ENCODE measurements at regions not wholly inside any gene's neighbourhood (a gene's known extent, or its start where the extent isn't known, plus 50 kb on each side); places are given as distances from the start of the nearest gene placed in this dataset.

DNA sequence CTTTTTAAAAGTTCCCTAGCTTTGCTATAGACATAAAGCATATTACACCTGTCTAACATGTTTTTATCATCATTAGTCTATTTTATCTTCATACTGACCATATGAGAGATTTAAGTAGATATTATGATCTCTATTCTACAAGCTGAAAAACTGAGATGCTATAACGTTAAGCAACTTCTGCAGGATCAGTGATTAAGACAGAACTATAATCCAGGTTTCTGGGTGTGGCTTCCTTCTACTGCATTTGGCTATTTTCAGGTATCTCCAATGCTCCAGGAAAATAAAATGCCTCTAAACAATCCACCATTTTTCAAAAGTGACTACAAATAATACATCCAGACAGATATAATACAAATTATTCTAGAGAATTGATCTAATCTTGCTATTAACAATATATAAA lies 53.4 kb downstream of the RGS2 start:
- Histone ChIP-seq H3K9ac (ENCODE audit: insufficient read length) (no peak overlapping the region), H3K4me3 (no peak overlapping the region), H3K27ac (no peak overlapping the region), H3K36me3 (ENCODE audit: insufficient read depth, low read length) (no peaks in the 10 kb centered on the region), H3K9me3 (ENCODE audit: low read depth, low read length) (no peaks in the 10 kb centered on the region)
- TF ChIP-seq FOXP2 (optimal IDR thresholded peaks at IDR 0.05; ENCODE audit: control extremely low read depth, extremely low read length, insufficient read depth) (no peak), EZH2 (IDR thresholded peaks at IDR 0.05) (no peak), POLR2AphosphoS5 (IDR thresholded peaks at IDR 0.05; ENCODE audit: borderline replicate concordance, low read depth, low read length) (no peak)
- no peak for DNase-seq (ENCODE audit: low read depth, low spot score)

DNA sequence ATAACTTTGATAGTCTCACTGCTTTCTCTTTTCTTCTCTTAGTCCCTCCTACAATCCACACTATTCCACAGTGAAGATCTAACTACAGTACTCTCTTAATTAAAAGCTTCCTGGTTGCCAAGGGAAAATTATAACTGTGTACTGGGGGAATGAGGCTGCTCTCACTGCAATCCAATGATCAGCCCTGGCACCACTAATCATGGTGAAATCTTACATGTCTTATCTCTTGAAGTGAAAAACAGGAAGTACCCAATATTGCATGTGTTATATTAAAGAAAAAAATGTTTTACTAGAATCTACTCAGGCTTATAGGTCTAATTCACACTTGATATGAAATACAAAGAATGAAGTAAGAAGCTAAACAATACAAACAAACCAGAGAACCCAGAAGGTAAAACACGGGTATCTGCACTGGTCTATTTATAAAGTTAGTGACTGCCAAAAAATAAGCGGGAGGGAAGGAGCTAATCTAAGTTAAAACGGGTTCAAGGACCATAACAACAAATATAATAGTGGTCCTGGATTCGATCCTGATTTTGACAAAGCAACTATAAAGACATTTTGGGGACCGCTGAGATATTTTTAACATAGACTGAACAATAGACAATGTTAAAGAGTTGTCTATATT lies 57.5 kb downstream of the RGS2 start:
- Histone ChIP-seq H3K27ac (no peak overlapping the region), H3K4me3 (no peak overlapping the region), H3K9me3 (ENCODE audit: low read depth, low read length) (no peaks in the 10 kb centered on the region), H3K9ac (ENCODE audit: insufficient read length) (no peak overlapping the region), H3K36me3 (ENCODE audit: insufficient read depth, low read length) (no peaks in the 10 kb centered on the region)
- TF ChIP-seq FOXP2 (optimal IDR thresholded peaks at IDR 0.05; ENCODE audit: control extremely low read depth, extremely low read length, insufficient read depth) (no peak), POLR2AphosphoS5 (IDR thresholded peaks at IDR 0.05; ENCODE audit: borderline replicate concordance, low read depth, low read length) (no peak), EZH2 (IDR thresholded peaks at IDR 0.05) (no peak)
- no peak for DNase-seq (ENCODE audit: low read depth, low spot score)

DNA sequence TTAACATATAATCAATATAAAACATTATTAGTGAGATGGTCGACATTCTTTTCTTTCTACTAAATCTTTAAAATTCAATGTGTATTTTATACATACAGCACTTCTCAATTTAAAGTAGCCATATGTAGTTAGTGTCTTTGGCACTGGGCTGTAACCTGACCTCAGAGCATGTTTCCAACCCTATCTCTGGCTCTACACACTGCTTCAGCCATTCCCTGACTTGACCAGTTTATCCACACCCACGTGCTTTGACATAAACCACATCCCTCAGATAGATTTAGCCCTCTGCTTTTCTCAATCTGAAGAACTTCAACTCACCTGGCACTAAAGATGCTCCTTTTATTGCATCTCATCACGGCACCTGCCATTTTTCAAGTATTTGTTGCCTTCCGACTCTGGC lies 58.3 kb downstream of the RGS2 start:
- TF ChIP-seq FOXP2 (optimal IDR thresholded peaks at IDR 0.05; ENCODE audit: control extremely low read depth, extremely low read length, insufficient read depth) (no peak), EZH2 (IDR thresholded peaks at IDR 0.05) (no peak), POLR2AphosphoS5 (IDR thresholded peaks at IDR 0.05; ENCODE audit: borderline replicate concordance, low read depth, low read length) (no peak)
- H3K9ac ChIP-seq (ENCODE audit: insufficient read length) = no peak overlapping the region
- no peaks in the 10 kb centered on the region for H3K36me3 ChIP-seq (ENCODE audit: insufficient read depth, low read length)
- H3K4me3 ChIP-seq = no peak overlapping the region
- no peaks in the 10 kb centered on the region for H3K9me3 ChIP-seq (ENCODE audit: low read depth, low read length)
- no peak for DNase-seq (ENCODE audit: low read depth, low spot score)
- no peak overlapping the region for H3K27ac ChIP-seq

DNA sequence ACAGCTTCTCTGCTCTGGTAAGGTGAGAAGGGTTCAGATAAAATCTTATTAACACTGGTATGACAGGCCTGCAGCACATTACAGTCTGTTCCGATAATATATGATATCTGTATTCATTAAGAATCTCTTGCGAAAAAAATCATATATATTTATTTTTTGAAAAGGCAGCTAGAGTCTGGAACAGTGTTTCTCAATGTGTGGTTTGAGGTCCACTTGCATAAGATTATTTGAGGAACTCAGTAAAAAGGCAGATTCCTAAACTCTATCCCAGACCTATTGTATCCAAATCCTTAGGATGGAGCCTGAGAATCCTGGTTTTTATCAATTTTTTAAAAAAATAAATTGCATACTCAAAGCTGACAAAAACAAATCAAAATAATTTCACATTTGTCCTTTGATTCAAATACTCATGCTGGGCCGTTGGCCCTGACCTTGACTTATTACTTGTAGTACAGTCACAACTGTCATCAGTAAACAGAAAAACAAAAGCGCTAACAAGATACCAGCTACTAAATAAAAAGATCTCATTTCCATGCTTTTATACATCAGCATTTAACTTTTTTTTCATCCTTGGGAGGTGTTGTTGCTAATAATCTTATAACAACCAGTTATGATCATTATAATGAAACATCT lies 60.6 kb downstream of the RGS2 start:
- Histone ChIP-seq H3K36me3 (ENCODE audit: insufficient read depth, low read length) (no peaks in the 10 kb centered on the region), H3K4me3 (no peak overlapping the region)
- TF ChIP-seq FOXP2 (optimal IDR thresholded peaks at IDR 0.05; ENCODE audit: control extremely low read depth, extremely low read length, insufficient read depth) = no peak
- no peak for TF ChIP-seq POLR2AphosphoS5 (IDR thresholded peaks at IDR 0.05; ENCODE audit: borderline replicate concordance, low read depth, low read length)
- no peak for TF ChIP-seq EZH2 (IDR thresholded peaks at IDR 0.05)

DNA sequence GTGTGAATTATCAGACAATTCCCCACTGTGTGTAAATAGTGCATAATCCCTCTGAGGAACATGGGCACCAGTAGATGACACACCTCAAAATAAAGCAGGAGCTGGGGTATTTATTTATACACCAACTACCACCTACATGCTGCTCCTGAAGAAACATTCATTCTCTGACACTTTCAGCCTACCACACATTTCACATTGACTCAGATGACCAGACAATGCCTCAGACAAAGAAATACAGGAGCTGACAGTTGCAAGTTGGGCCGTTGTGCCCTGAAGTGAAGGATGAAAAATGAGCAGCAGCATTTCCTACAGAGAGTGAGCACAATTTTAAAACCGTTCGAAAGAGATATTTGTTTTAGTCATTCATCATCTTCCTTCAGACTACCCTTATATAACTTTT lies 63.2 kb downstream of the RGS2 start:
- Histone ChIP-seq H3K27ac (no peak overlapping the region), H3K36me3 (ENCODE audit: insufficient read depth, low read length) (no peaks in the 10 kb centered on the region), H3K9ac (ENCODE audit: insufficient read length) (no peak overlapping the region), H3K9me3 (ENCODE audit: low read depth, low read length) (no peaks in the 10 kb centered on the region), H3K4me3 (no peak overlapping the region)
- DNase-seq (ENCODE audit: low read depth, low spot score) = no peak
- no peak for TF ChIP-seq POLR2AphosphoS5 (IDR thresholded peaks at IDR 0.05; ENCODE audit: borderline replicate concordance, low read depth, low read length)
- no peak for TF ChIP-seq FOXP2 (optimal IDR thresholded peaks at IDR 0.05; ENCODE audit: control extremely low read depth, extremely low read length, insufficient read depth)
- no peak for TF ChIP-seq EZH2 (IDR thresholded peaks at IDR 0.05)

More for the DNA sequence above, 60.6 kb downstream of the RGS2 start:
- DNase-seq (ENCODE audit: low read depth, low spot score) = no peak
- Histone ChIP-seq H3K27ac (no peak overlapping the region), H3K9ac (ENCODE audit: insufficient read length) (no peak overlapping the region), H3K9me3 (ENCODE audit: low read depth, low read length) (no peaks in the 10 kb centered on the region)

DNA sequence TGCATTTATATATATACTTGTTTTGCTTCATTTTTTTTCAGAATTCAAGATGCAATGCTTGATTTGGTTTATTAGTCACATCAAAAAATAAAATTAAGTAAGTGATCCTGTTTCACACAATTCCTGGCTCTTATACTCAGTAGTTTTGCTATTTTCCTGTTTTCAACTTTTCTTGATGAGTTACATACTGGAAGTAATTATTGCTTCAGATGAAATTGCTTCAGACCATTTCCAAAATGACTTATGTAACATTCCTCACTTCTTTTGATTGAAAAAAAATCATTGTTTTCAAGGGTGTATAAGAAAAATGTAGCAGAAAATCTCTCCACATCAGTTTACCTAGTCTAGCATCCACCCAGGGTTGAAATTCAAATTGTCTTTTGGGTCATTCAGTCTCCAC lies 65.0 kb downstream of the RGS2 start:
- TF ChIP-seq EZH2 (IDR thresholded peaks at IDR 0.05) = no peak
- TF ChIP-seq FOXP2 (optimal IDR thresholded peaks at IDR 0.05; ENCODE audit: control extremely low read depth, extremely low read length, insufficient read depth) = no peak
- no peak for TF ChIP-seq POLR2AphosphoS5 (IDR thresholded peaks at IDR 0.05; ENCODE audit: borderline replicate concordance, low read depth, low read length)
- no peak for DNase-seq (ENCODE audit: low read depth, low spot score)
- H3K4me3 ChIP-seq = no peak overlapping the region
- H3K9ac ChIP-seq (ENCODE audit: insufficient read length) = no peak overlapping the region
- H3K9me3 ChIP-seq (ENCODE audit: low read depth, low read length) = no peaks in the 10 kb centered on the region
- no peaks in the 10 kb centered on the region for H3K36me3 ChIP-seq (ENCODE audit: insufficient read depth, low read length)
- no peak overlapping the region for H3K27ac ChIP-seq

DNA sequence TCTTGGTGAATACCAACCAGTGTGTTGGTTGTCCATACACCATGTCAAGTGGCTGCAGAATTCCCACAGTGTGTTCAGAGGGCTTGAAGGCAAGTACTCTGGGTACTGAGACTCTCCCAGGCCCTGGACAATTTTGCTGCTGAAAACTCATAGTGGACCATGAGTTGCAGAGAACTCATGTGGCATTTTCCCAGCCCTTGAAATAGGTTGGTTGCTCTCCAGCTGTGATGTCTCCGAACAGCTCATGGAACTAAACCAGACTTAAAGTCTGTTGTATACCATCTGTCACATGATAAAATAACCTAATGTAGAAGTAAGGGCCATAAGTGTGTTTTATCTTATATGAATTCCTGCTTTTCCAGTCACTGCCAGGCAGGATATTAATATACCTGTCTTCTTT lies 67.8 kb downstream of the RGS2 start:
- no peaks in the 10 kb centered on the region for H3K36me3 ChIP-seq (ENCODE audit: insufficient read depth, low read length)
- TF ChIP-seq POLR2AphosphoS5 (IDR thresholded peaks at IDR 0.05; ENCODE audit: borderline replicate concordance, low read depth, low read length) = no peak
- no peak for TF ChIP-seq FOXP2 (optimal IDR thresholded peaks at IDR 0.05; ENCODE audit: control extremely low read depth, extremely low read length, insufficient read depth)
- no peak for TF ChIP-seq EZH2 (IDR thresholded peaks at IDR 0.05)
- no peak overlapping the region for H3K9ac ChIP-seq (ENCODE audit: insufficient read length)
- H3K4me3 ChIP-seq = no peak overlapping the region
- H3K27ac ChIP-seq = no peak overlapping the region
- no peak for DNase-seq (ENCODE audit: low read depth, low spot score)
- H3K9me3 ChIP-seq (ENCODE audit: low read depth, low read length) = no peaks in the 10 kb centered on the region

DNA sequence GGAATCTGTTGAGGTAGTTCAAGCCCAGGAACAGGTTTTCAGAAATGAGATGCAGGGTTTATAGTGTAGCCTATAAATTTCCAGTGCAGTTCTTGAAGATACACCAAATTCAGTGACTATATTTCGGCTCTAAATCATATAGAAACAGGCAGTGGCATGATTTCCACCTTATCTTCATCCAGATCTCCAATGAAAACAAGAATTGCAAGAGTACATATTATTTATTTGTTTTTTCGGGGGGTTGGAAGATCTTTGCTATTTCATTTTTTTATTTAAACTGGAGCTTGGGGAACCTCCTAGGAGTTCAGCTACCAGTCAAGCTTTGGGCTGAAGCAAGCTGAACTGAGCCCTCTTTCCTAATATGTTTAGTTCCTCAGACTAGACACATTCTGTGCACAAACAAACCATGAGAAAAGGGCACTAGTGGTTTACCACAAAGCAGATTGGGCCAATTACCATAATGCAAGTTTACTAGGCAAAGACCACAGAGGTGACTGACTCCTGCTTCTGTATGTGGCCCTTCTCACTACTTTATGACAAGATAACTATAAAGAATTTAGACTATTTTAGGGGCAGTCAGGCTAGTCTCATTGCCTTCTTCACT lies 68.5 kb downstream of the RGS2 start:
- no peak for DNase-seq (ENCODE audit: low read depth, low spot score)
- Histone ChIP-seq H3K4me3 (no peak overlapping the region), H3K36me3 (ENCODE audit: insufficient read depth, low read length) (no peaks in the 10 kb centered on the region), H3K9me3 (ENCODE audit: low read depth, low read length) (no peaks in the 10 kb centered on the region), H3K9ac (ENCODE audit: insufficient read length) (no peak overlapping the region), H3K27ac (no peak overlapping the region)
- TF ChIP-seq EZH2 (IDR thresholded peaks at IDR 0.05) (no peak), FOXP2 (optimal IDR thresholded peaks at IDR 0.05; ENCODE audit: control extremely low read depth, extremely low read length, insufficient read depth) (no peak), POLR2AphosphoS5 (IDR thresholded peaks at IDR 0.05; ENCODE audit: borderline replicate concordance, low read depth, low read length) (no peak)

Measured in SK-N-MC (cell line).